ENCODE measurements at regions not wholly inside any gene's neighbourhood (a gene's known extent, or its start where the extent isn't known, plus 50 kb on each side); places are given as distances from the start of the nearest gene placed in this dataset.
A peak's percentile ranks its signal among the peaks of the same experiment; 100 is the strongest.

DNA sequence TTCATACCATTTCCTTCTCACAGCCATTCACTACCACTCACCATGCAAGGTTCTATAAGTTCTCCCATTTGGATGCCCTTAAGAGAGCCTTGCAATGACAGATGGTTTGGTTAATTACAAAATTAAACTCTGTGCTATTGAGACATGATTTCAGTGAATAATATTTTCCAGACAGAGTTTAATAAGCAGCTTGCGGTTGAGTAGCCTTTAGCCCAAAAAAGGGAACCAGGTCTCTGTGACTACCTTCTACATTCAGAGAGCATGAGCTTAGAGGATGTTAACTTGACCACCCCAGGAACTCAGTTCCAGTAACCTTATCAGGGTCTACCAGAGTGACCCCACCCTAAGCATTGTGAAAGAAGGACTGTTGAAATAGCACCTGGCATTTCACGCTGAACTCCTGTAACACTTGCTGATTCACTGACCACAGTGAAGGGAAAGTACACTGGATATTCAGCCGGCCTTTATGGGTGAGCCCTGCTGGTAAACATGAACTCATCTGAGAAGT, 1173.1 kb upstream of the ZEB2 start:
- no peak for DNase-seq (ENCODE audit: low spot score)

DNA sequence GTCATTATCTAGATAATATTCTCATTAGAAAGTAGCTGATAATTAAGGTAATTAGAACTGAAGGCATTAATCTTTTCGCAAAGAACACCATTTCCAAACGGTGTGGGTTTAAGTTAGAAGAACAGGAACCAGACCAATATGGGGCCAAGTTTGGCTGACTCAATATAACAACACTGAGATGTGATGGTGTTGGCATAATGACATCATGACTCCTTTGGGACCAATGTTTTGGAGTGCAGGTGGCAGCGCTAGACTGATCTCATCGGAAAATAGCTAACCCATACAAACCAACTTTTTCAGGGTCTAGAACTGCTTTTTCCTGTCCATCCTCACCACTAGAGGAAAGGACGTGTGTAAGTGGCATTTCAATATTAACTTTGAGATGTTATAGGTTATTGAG, 1171.7 kb upstream of the ZEB2 start:
- DNase-seq (ENCODE audit: low spot score), result no peak

DNA sequence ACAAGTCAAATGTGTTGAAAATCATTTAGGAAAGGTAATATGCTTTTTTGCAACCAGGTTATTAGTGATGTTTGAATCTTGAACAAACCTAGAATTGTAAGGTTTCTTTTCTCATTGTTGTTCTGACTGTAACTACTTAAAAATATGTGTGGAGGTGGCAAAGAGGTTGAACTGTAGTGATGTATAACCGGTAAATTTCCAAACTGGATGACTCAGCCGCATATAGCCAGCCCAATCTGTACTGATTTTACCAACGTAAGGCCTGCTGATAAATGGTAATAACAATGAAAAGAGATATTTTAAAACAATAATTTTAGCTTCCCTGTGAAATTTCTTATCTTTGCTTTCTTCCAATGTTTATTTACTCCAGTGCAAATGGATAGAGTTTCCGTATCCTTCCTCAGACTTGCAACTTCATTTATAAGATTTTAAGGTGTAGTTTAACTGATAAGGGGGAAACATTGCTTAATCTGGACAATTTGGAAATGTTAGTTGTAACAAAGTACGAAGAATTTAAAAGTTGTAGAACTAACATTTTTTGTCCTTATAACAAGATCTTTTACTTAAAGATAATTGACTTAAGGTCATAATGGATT, 1170.4 kb upstream of the ZEB2 start:
- no peak for DNase-seq (ENCODE audit: low spot score)

DNA sequence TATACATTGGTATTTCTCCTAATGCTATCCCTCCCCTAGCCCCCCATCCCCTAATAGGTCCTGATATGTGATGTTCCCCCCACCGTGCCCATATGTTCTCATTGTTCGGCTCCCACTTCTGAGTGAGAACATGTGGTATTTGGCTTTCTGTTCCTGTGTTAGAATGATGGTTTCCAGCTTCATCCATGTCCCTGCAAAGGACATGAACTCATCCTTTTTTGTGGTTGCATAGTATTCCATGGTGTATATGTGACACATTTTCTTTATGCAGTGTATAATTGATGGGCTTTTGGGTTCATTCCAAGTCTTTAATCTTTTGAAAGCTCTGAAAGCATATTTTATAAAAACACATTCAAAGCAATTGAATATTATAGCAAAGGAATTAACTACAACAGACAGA, 1169.4 kb upstream of the ZEB2 start:
- DNase-seq (ENCODE audit: low spot score), result no peak

DNA sequence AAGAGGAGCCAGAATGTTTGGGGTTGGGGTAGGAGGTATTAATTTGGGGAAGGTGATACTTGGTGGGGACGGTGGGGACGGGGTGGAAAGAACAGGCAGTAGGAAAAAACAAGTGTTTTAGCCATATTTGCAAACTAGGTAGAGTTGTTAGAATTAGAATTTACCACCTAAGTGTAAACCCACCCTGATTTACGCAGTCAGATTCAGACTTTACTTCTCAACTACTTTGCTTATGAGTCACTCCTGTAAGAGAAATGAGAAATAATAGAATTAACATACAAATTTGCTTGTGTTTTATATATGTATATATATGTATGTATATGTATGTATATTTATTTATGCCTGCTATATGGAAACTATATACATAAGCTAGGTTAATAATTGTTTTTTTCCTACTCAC, 1168.2 kb upstream of the ZEB2 start:
- DNase-seq (ENCODE audit: low spot score), result no peak

DNA sequence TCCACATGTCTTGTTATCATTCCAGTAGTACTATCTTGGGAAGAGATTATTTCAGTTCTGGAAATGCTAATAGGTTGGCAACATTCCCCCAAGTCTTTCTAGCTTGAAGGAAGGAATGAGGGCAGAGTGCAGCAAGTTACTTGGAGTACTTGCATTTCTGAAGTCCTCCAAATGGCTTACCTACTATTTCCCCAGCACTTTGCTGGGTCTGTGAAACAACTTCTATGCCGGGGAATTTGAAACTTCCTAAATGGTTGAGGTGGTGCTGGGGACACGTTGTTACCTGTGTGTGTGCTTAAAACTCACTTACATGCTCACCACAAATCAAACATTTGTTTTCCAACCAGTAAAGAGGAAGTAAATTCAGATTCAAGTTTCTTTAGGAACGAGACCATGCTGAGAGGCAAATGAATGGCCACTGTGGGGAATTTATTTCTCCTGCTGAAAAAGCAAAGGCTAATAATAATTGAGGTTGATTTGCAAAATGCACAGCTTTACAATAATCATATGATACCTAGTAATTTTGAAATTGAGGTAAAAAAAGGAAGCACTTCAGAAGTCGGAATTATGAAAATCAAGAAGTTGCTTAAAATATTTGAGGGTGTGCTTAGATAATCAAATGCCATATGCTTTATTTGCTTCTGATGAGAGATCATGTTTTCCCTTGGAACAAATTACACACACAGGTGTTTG, 1167.7 kb upstream of the ZEB2 start:
- no peak for DNase-seq (ENCODE audit: low spot score)

DNA sequence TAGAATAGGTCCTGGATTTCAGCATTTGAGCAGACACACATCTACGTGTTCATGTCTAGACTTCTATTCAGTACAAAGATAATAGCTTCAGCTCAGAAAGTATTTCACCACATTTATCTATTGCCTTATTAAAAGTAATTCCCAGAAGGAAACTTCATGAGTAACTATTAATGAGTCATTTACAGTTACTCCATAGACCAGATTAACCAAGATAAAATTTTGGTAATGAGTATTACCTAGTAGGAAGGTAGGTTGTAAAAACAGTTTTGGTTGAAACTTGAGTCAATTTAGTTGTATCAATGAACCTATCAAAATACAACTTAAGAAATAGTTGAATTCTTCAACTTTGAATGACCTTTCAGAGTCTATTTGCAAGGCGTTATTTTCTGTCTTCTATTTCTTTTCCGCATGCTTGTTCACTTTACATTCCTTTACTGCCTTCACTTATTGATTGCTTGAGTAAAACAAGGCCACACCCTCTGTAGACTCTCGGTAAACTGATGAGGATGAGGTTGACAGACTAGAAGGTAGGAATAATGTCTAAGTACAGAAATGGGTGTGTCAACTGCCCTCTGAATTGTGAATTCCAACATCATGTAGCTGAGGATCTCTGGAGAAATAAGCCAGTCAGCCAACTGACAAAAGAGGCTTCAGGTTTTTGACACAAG, 1165.6 kb upstream of the ZEB2 start:
- no peak for DNase-seq (ENCODE audit: low spot score)

DNA sequence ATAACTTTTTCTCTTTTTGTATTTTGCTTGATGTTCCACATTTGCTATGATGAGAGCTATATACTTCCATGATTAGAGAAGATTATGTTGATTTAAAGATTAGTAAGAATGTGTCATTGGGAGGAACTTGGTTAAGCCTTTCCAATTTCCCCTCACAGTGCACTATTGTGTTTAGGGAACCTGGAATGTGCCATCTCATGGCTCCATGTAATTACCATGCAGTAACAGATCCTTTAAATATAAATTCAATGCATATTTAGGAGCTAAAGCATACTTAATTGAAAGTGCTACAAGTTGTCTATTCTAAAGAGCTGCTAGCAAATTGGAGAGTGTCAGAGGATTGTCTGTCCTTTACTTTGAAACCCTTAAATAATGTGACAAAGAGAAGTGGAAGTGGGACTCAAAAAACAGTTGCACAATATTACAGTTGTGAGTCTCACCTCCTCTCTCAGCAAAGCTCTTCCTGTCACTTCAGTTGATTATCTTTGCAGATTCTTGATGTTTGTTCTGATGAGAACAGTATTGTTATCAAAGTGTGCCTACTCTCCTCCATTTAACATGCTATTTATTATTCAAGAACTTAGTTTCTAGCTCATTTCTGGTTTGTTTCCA, 1162.7 kb upstream of the ZEB2 start:
- DNase-seq (ENCODE audit: low spot score), result no peak

DNA sequence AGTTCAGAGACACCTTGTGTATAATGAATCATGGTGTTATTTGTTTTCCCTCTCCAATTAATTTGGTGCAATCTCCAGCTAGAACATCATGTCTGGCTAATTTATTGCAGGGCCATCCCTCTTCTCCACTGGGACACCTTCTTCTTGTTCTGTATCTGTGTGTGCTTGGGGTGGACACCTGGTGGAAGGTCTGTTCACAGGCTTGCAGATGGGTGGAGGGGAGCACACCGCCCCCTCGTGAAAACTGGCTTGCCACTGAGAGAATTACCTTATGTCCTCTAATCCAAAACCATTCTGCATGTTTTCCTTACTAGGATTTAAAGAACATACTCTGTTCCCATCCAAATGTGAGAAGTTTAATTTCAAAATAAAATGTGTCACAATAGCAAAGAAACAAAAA, 1160.4 kb upstream of the ZEB2 start:
- DNase-seq (ENCODE audit: low spot score), result no peak

DNA sequence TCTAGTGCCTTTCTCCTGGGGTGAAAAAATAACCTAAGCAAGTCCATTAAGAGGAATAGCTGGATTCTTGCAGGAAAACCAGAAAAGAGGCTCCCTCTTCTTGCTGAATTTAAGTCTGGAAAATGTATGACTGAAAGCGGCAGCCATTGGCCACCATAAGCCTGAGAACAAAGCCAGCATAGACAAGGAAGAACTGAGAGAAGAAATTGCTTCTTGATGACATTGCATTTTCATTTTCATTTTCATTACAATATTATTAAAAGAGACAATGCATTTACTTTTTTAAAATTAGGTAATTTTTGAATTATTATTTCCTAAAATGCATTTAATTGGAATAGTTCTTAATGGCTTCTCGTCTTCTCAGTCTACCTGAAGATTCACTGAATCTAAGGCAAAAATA, 1157.5 kb upstream of the ZEB2 start:
- no peak for DNase-seq (ENCODE audit: low spot score)

DNA sequence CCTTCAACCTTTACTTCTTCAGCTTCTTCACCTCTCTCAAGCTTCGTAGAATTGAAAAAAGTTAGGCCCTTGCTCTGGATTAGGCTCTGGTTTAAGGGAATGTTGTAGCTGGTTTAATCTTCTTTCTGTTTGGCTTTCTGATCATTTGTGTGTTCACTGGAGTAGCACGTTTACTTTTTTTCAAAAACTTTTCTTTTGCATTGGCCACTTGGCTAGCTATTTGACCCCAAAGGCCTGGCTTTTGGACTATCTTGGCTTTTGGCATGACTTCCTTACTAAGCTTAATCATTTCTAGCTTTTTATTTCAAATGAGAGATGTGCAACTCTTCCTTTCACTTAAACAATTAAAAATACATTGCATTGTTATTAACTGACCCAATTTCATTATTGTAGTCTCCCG, 1154.8 kb upstream of the ZEB2 start:
- no peak for DNase-seq (ENCODE audit: low spot score)

DNA sequence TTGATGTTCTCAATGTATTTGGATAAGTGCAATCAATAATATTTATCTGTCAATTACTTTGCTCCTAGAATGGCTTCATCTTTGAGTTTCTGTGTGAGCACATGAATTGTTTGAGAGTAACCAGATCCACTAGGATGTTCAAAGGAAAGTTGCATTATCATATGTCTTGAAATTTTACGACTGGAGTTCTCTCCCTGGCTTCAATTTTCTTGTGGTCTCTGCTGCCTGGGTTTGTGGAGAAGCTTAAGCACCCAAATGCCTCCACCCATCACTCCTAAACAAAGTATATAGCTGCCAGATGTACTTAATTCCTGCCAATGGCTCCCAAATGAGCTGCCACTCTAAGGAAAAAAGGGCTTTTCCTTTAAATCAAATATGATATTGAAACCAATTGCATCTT, 1149.4 kb upstream of the ZEB2 start:
- DNase-seq (ENCODE audit: low spot score), result no peak

DNA sequence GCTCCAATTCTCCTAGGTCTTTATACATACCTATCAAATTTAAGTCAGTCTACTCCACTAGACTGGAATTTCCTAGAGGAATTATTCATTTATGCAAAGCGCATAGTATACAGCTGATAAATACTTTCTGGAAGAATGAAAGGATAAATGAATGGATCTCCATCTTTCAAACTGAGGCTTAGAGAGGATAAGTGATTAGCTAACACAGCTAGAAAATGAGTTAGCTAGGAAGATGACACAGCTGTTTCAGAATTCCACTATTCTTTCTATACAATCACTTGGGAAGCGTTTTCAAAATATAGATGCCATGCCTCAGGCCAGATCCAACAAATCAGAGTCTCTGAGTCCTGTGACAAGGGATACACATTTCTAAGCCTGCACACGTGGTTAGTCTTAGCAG, 1146.6 kb upstream of the ZEB2 start:
- DNase-seq (ENCODE audit: low spot score), result no peak

DNA sequence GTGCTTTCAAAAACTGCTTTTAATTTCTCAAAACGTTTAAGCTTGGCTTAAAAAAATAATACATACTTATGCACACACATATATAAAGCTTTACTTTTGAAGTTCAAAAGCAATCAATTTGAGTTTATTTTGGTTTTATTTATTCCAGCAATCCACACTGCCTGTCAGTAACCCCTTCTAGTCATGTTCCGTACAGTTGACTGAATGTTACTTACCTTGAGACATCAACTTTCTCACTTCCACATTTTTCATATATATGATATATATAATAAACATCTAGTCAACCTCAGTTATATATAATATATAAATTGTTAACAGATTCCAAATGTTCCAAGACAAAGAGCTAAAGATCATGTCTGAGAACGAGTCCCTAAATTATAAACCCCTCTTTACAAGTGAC, 1137.3 kb upstream of the ZEB2 start:
- no peak for DNase-seq (ENCODE audit: low spot score)

DNA sequence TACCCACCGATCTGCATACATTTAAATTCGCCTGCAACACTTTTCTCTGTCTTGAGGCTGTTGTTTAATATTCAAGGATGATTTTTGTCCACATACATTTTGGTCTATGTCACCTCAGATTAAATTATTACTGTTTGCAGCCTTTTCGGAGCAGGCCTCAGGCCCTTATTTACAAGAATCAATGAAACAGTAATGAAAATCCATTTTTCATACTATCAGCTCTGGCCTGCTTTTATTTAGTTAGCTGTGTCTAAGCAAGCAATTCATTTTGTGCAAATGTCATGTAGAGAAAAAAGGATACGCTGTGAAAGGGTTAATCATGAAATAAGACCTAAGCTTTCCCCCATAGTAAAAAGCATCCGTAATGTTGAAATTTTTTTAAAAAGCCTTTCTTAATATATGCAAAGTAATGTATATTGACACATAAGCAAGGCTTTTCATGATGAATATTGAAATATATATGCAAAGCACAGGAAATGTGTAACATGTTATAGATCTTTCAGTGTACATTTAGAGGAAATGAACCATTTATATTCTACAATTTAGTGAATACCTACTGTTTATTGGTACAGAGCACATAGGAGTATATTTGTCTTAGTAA, 1135.3 kb upstream of the ZEB2 start:
- no peak for DNase-seq (ENCODE audit: low spot score)

DNA sequence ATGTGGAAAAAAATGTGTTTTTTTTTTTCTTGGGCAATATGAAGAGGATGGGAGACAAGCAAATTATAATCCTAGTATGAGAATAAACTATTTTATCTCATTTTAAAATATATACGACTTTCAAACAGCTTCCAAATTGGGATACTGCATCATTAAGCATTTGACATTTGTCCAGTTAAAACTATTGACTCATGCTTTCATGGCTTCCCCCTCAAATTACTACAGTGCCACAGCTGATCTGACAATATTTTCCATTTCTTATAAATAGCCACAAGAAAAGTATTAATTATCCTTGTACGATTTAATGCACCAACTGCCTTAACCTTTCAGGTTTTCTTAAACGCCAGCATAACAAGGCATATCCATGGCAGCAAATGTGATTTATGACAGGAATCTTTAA, 1134.8 kb upstream of the ZEB2 start:
- DNase-seq (ENCODE audit: low spot score), result no peak

DNA sequence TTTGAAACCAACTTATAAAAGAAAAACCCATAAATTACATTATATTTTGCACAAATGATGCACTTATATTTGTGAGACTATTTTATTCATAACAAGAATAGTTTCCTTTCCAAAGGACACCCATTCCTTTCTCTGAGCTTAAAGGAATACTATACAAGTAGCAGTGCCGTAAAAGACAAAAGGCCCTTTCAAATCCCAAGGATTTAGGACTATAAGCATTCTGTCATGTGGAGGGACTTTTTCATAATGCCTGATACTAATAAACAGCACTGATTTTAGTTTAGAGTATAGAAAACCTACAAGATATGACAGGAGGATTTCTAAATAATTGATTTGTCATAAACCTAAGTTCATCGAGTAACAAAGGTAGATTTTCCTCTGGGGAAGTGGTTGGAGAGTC, 1134.2 kb upstream of the ZEB2 start:
- DNase-seq (ENCODE audit: low spot score), result no peak

DNA sequence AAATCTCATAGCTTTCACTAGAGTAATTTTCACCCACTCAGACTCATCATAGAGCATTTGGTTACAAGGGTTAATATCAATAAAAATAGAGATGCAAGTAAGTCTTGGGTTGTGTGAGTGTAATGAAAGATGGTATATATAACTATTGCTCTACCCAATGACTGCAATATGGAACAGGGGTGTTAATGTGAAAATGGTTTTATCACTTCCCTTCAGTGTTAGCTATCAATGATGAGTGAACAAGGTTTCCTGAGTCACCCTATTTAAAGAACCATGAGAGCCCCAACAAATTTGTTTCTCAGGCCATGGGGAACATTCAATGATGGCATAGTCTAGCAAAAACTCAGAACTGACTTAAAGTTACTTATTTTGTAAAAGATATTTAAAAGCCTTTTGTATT, 1133.6 kb upstream of the ZEB2 start:
- DNase-seq (ENCODE audit: low spot score), result no peak

DNA sequence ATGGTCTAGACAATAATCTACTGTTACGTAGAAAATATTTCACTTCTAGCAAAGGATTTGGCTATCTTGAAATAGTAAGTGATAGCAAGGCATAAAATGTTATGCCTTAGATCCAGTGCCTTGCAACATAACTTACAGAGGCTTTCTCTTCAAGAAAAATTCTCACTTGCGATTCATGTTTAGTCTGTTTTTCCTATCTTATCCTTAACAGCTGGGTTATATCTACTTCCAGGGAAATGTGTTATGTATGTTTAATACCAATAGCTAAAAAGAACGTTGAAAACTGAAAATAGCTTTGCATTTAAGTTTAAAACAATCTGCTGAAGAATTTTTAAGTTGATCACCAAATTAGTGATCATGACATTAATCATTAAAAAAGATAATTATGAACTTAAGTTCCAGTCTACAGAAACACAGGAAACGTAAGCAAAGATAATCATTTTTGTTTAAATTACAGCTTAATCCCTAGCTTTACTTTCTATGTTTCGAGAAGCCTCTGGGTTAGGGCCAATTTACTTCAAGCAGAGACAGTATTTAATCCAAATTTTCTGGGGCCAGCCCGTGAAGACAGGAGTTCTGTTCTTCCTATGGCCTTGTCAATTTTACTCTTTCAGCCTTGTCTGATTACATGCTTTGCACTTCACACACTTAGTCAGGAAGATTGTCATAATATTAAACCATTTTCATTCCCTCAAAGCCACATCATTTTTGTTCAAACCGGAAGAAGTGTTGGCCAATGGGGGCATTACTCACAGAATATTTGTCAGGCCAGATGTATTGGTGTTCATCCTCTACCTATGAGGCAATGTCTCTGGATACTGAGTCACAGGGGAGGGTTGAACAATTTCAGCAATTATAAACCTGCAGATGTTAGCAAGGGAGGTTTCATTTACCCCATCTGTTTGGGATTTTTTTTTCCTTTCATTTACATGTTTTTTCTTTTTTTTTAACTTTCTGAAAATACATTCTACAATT, 1132.9 kb upstream of the ZEB2 start:
- DNase-seq (ENCODE audit: low spot score), result peak; percentile 55

DNA sequence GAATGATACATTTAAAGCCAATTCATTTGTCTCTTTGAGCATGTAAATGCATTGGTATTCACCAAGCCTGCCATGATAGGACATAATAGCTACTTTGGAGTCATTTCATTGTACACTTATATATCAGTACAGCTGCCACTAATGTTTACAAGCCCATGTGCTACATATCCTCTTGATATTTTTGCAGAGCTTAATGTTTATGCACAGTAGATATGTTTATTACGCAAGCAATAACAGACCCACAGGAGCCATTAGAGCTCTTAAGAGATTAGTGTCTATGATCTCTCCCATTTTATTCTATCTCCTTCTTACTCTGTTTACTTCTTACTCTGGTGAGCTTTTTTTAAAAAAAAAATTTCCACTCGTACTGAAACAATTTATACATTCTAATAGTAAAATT, 1132.1 kb upstream of the ZEB2 start:
- DNase-seq (ENCODE audit: low spot score), result no peak

DNA sequence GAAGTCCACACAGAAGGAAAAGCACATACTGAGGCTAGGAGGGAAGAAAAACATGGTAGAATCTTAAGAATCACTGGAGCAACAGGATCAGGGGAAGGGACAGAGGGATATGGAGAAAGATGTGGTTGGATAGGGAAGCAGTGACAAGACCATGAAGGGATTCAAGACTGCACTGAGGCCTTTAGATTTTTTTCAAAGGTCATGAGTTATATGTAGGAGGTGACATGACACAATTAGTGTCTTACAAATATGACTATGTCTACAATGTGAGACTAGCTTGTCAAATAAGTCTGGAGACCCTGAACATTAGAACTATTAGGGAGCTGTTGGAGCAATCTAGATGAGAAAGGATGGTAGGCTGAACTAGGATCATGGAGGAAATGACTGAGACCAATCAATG, 1130.3 kb upstream of the ZEB2 start:
- no peak for DNase-seq (ENCODE audit: low spot score)

DNA sequence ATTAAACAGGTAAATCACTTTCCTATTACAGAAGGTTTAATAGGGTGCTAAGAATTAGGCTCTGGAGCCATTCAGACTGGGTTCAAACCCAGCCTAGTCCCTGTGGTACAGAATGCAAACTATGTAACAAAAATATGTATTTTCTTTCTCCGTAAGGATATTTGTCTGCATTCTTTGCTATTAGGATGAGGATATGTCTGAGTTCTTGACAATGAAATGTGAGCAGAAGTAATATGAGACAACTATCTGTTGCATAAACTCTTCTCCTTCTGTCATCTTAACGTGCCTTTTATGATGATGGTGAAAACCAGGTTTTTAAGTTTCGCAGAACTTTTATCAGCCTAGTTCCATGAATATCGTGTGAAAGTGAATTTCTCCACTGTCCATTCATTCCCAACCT, 1129.1 kb upstream of the ZEB2 start:
- DNase-seq (ENCODE audit: low spot score), result no peak
